ENCODE measurements at regions not wholly inside any gene's neighbourhood (a gene's known extent, or its start where the extent isn't known, plus 50 kb on each side); places are given as distances from the start of the nearest gene placed in this dataset.

DNA sequence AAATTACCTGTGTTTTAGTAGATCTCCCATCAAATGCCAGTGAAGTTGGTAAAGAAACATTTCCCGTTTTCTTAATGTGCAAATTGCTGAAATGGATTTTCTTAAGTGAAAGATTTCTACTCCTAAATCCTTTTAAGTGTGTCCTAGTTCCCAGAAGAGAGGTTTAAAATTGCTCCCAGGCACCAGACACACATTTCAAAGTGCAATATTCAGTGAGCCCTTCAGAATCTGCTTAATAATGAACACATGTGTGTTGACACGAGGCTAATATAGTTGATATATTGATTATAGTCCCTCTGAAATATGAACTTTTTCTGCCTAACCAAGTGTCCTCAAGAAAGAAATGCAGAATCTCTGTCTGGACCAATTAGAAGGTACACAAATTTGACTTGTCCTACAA lies 861.7 kb upstream of the CNTNAP5 start:
- no TSS peak for BruUV-seq (replicated peaks)
- Histone ChIP-seq H3K27ac (ENCODE audit: extremely low read depth, low read depth, low read length) (no peak overlapping the region), H3K9me1 (ENCODE audit: control insufficient read depth, insufficient read depth, low read length) (no peaks in the 10 kb centered on the region), H3K79me2 (ENCODE audit: control insufficient read depth, insufficient read depth, low read length) (no peaks in the 10 kb centered on the region), H3K9me3 (replicated peaks; ENCODE audit: control insufficient read depth, insufficient read depth, low read depth, low read length) (no peaks in the 10 kb centered on the region), H3K4me2 (ENCODE audit: insufficient read depth, low read length) (no peak overlapping the region), H3K4me1 (replicated peaks in 1 of 2; ENCODE audit: control insufficient read depth in 2 of 2, insufficient read depth in 2 of 2, low read length in 2 of 2) (no peaks in the 10 kb centered on the region), H2AFZ (ENCODE audit: low read depth, low read length) (no peak overlapping the region), H3K36me3 (ENCODE audit: control insufficient read depth, insufficient read depth, low read length) (no peaks in the 10 kb centered on the region), H3K4me3 (no peak overlapping the region), H4K20me1 (replicated peaks; ENCODE audit: control insufficient read depth, insufficient read depth, low read length) (no peaks in the 10 kb centered on the region), H3K9ac (ENCODE audit: insufficient read depth in 1 of 2, low read depth in 2 of 2, low read length in 2 of 2) (no peak overlapping the region), H3K27me3 (ENCODE audit: control insufficient read depth in 2 of 2, insufficient read depth in 2 of 2, low read length in 2 of 2) (no peaks in the 10 kb centered on the region)
- ChIA-PET CTCF (ENCODE audit: low intra/inter-chr PET ratio) (no interaction called here), POLR2A (no interaction called here)
- WGBS (ENCODE audit: insufficient coverage, low coverage, missing lambda C conversion rate), result 0% methylated on average over 2 of the region's 2 CpGs
- intact Hi-C loops (cut with micrococcal nuclease) (no loop called here), in situ Hi-C loops (cut with MboI) (no loop called here)
- no peak for FAIRE-seq
- DNase-seq (ENCODE audit: extremely low read depth in 1 of 4, low spot score in 3 of 4), result no peak
- ATAC-seq, result no peak
- no peak for TF ChIP-seq RFX1 (IDR thresholded peaks at IDR 0.05)
- TF ChIP-seq, protein P1, sequence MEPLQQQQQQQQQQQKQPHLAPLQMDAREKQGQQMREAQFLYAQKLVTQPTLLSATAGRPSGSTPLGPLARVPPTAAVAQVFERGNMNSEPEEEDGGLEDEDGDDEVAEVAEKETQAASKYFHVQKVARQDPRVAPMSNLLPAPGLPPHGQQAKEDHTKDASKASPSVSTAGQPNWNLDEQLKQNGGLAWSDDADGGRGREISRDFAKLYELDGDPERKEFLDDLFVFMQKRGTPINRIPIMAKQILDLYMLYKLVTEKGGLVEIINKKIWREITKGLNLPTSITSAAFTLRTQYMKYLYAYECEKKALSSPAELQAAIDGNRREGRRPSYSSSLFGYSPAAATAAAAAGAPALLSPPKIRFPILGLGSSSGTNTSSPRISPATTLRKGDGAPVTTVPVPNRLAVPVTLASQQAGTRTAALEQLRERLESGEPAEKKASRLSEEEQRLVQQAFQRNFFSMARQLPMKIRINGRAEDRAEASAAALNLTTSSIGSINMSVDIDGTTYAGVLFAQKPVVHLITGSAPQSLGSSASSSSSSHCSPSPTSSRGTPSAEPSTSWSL (CRISPR knock-in tag; IDR thresholded peaks at IDR 0.05; ENCODE audit: borderline replicate concordance), result no peak
- TF ChIP-seq ELF1 (tag; IDR thresholded peaks at IDR 0.05), result no peak
- no peak for TF ChIP-seq HSF4 (CRISPR knock-in tag; IDR thresholded peaks at IDR 0.05; ENCODE audit: borderline replicate concordance)
- TF ChIP-seq CBFB (CRISPR knock-in tag; IDR thresholded peaks at IDR 0.05), result no peak
- no peak for TF ChIP-seq ZNF431 (CRISPR knock-in tag; IDR thresholded peaks at IDR 0.05)
- TF ChIP-seq, protein P2, sequence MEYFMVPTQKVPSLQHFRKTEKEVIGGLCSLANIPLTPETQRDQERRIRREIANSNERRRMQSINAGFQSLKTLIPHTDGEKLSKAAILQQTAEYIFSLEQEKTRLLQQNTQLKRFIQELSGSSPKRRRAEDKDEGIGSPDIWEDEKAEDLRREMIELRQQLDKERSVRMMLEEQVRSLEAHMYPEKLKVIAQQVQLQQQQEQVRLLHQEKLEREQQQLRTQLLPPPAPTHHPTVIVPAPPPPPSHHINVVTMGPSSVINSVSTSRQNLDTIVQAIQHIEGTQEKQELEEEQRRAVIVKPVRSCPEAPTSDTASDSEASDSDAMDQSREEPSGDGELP (CRISPR knock-in tag; IDR thresholded peaks at IDR 0.05; ENCODE audit: borderline replicate concordance), result no peak
- no peak for TF ChIP-seq SUPT5H (IDR thresholded peaks at IDR 0.05)
- TF ChIP-seq, protein P3, sequence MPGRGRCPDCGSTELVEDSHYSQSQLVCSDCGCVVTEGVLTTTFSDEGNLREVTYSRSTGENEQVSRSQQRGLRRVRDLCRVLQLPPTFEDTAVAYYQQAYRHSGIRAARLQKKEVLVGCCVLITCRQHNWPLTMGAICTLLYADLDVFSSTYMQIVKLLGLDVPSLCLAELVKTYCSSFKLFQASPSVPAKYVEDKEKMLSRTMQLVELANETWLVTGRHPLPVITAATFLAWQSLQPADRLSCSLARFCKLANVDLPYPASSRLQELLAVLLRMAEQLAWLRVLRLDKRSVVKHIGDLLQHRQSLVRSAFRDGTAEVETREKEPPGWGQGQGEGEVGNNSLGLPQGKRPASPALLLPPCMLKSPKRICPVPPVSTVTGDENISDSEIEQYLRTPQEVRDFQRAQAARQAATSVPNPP (IDR thresholded peaks at IDR 0.05; ENCODE audit: borderline replicate concordance, insufficient read depth, insufficient read length), result no peak
- TF ChIP-seq HNRNPLL (IDR thresholded peaks at IDR 0.05; ENCODE audit: low read depth, low read length, poor library complexity, severe bottlenecking), result no peak
- no peak for TF ChIP-seq ELF4 (CRISPR knock-in tag; IDR thresholded peaks at IDR 0.05)
- no peak for TF ChIP-seq MYC (IDR thresholded peaks at IDR 0.05; ENCODE audit: low read depth, low read length)
- no peak for TF ChIP-seq MYC (CRISPR knock-in tag; IDR thresholded peaks at IDR 0.05; ENCODE audit: borderline replicate concordance, low read depth)
- TF ChIP-seq POLR2AphosphoS2 (IDR thresholded peaks at IDR 0.05; ENCODE audit: low read length), result no peak
